NCI-H446 (cell line): ENCODE measurements at regions not wholly inside any gene's neighbourhood (a gene's known extent, or its start where the extent isn't known, plus 50 kb on each side); places are given as distances from the start of the nearest gene placed in this dataset.
"Not testable (repeated sequence)": the region's sequence is repeated elsewhere in the genome, so short reads cannot be mapped to it uniquely, and the experiment has no call there.

ENCODE experiments used
- DNase-seq, 2 experiments: peaks; one replicate each; lab custom pipeline; 2025; lab: John Stamatoyannopoulos, UW

- peak in 1 of 2 experiments; percentile 26 for DNase-seq
These were observed 194.4 kb downstream of the TAF11L14 start for GRCh38 chr5:17828681-17829080.

- DNase-seq, result peak in 1 of 2 experiments; percentile 34
These were observed 195.2 kb downstream of the TAF11L14 start for GRCh38 chr5:17829456-17829855.

GRCh38 chr5:17831279-17831678, 197.0 kb downstream of the TAF11L14 start:
- DNase-seq, result peak; percentile 37 to 75

GRCh38 chr5:17832949-17833745, 198.9 kb downstream of the TAF11L14 start:
- no peak for DNase-seq

GRCh38 chr5:17837757-17838156, 203.5 kb downstream of the TAF11L14 start:
- no peak for DNase-seq

GRCh38 chr5:17838469-17838868, 204.2 kb downstream of the TAF11L14 start:
- no peak for DNase-seq

GRCh38 chr5:17839848-17840247, 205.6 kb downstream of the TAF11L14 start:
- DNase-seq, result no peak

- DNase-seq, result no peak
These were observed 212.2 kb downstream of the TAF11L14 start for GRCh38 chr5:17846496-17846895.

GRCh38 chr5:17847286-17847685, 213.0 kb downstream of the TAF11L14 start:
- no peak for DNase-seq

- DNase-seq, result no peak
These were observed 217.9 kb downstream of the TAF11L14 start for GRCh38 chr5:17852111-17852510.

- no peak for DNase-seq
These were observed 218.5 kb downstream of the TAF11L14 start for GRCh38 chr5:17852740-17853139.

GRCh38 chr5:17854901-17855300, 220.6 kb downstream of the TAF11L14 start:
- no peak for DNase-seq

GRCh38 chr5:17860660-17861315, 226.5 kb downstream of the TAF11L14 start:
- DNase-seq, result no peak

GRCh38 chr5:17864903-17865302, 230.6 kb downstream of the TAF11L14 start:
- not testable (repeated sequence) for DNase-seq

- DNase-seq, result not testable (repeated sequence)
These were observed 231.7 kb downstream of the TAF11L14 start for GRCh38 chr5:17865966-17866365.

- DNase-seq, result no peak
These were observed 237.9 kb downstream of the TAF11L14 start for GRCh38 chr5:17872204-17872603.

GRCh38 chr5:17878541-17878940, 244.3 kb downstream of the TAF11L14 start:
- DNase-seq, result no peak

GRCh38 chr5:17879276-17879675, 245.0 kb downstream of the TAF11L14 start:
- no peak for DNase-seq

GRCh38 chr5:17880869-17881268, 246.6 kb downstream of the TAF11L14 start:
- DNase-seq, result peak in 1 of 2 experiments; percentile 30

- DNase-seq, result peak; percentile 83 to 90
These were observed 248.7 kb downstream of the TAF11L14 start for GRCh38 chr5:17882760-17883488.

- no peak for DNase-seq
These were observed 253.9 kb downstream of the TAF11L14 start for GRCh38 chr5:17888155-17888554.

- no peak for DNase-seq
These were observed 256.2 kb downstream of the TAF11L14 start for GRCh38 chr5:17890501-17890900.

GRCh38 chr5:17891881-17892280, 257.6 kb downstream of the TAF11L14 start:
- DNase-seq, result no peak
